A673 (cell line): ENCODE measurements at regions not wholly inside any gene's neighbourhood (a gene's known extent, or its start where the extent isn't known, plus 50 kb on each side); places are given as distances from the start of the nearest gene placed in this dataset.

ENCODE experiments used
- BruUV-seq: library from RNA; stranded (reverse); fragments of 400-500 nt; replicated peaks from 2 replicates; lab custom pipeline; 2021; lab: Mats Ljungman, UMichigan
- CTCF ChIA-PET: fragments of 300-600 bp; sonication (Branson Sonifier 250); formaldehyde crosslinking; loops from one replicate; lab custom pipeline; 2022; ENCODE audit warnings: antibody characterized with exemption; lab: Charles Lee
- POLR2A ChIA-PET: fragments of 300-600 bp; sonication (Branson Sonifier 250); formaldehyde crosslinking; loops from one replicate; lab custom pipeline; 2022; ENCODE audit warnings: antibody characterized with exemption; ENCODE audit not compliant: low non-redundant PET; lab: Charles Lee
- DNase-seq: peaks from one replicate; pipeline ENCODE4 v3.0.0-alpha.2; 2015; ENCODE audit warnings: low spot score
- H3K27ac ChIP-seq: fragments of 200-600 bp; sonication (generic); 2 replicates; pipeline ENCODE4 v1.5.1; 2016; ENCODE audit warnings: mixed run types, low read depth, mild to moderate bottlenecking, mixed read lengths, antibody characterized with exemption, low read length; ENCODE audit not compliant: poor library complexity, severe bottlenecking
- H3K27me3 ChIP-seq: fragments of 200-600 bp; sonication (generic); replicated peaks from 2 replicates; pipeline ENCODE4 v1.6.1; 2017; ENCODE audit warnings: mixed run types, low read depth, mild to moderate bottlenecking, mixed read lengths, antibody characterized with exemption, low read length; ENCODE audit not compliant: insufficient read depth, poor library complexity
- H3K36me3 ChIP-seq: fragments of 200-600 bp; sonication (generic); 2 replicates; pipeline ENCODE4 v1.6.1; 2016; ENCODE audit warnings: mixed run types, mild to moderate bottlenecking, mixed read lengths, antibody characterized with exemption, low read length; ENCODE audit not compliant: insufficient read depth, poor library complexity, severe bottlenecking
- H3K4me1 ChIP-seq: fragments of 200-600 bp; sonication (generic); 2 replicates; pipeline ENCODE4 v1.6.1; 2017; ENCODE audit warnings: mixed run types, mild to moderate bottlenecking, mixed read lengths, antibody characterized with exemption, low read length; ENCODE audit not compliant: insufficient read depth, poor library complexity, severe bottlenecking
- H3K4me3 ChIP-seq: fragments of 200-600 bp; sonication (generic); 2 replicates; pipeline ENCODE4 v1.5.1; 2016; ENCODE audit warnings: low read depth, mixed run types, mild to moderate bottlenecking, mixed read lengths, low read length; ENCODE audit not compliant: poor library complexity, severe bottlenecking
- H3K9me3 ChIP-seq: fragments of 200-600 bp; sonication (generic); 2 replicates; pipeline ENCODE4 v1.6.1; 2016; ENCODE audit warnings: mixed run types, low read depth, mild to moderate bottlenecking, mixed read lengths, antibody characterized with exemption, low read length; ENCODE audit not compliant: poor library complexity, severe bottlenecking
- CTCF ChIP-seq: fragments of 300-800, 200-600 bp; sonication (generic); conservative IDR thresholded peaks from 2 replicates; pipeline ENCODE4 v1.5.1; 2017; ENCODE audit warnings: low read depth, mild to moderate bottlenecking, antibody characterized with exemption, low read length, moderate library complexity, mixed read lengths
- EZH2 ChIP-seq: fragments of 200-600 bp; sonication (generic); IDR thresholded peaks from 2 replicates; pipeline ENCODE4 v1.6.1; 2017; ENCODE audit warnings: borderline replicate concordance, low read depth, mild to moderate bottlenecking, mixed read lengths, antibody characterized with exemption, low read length; ENCODE audit not compliant: poor library complexity, severe bottlenecking
- intact Hi-C: fragments of 100-400 bp; cut with micrococcal nuclease; formaldehyde crosslinking; loops from one replicate; pipeline ENCODE4 v1.10.0; 2022; ENCODE audit not compliant: unreplicated experiment

- no peak overlapping the region for H3K4me3 ChIP-seq
- BruUV-seq = no TSS peak
- TF ChIP-seq EZH2 (no peak), CTCF (no peak)
- DNase-seq = no peak
- no peaks in the 10 kb centered on the region for H3K36me3 ChIP-seq
- CTCF ChIA-PET = no interaction called here
- POLR2A ChIA-PET = no interaction called here
- H3K27me3 ChIP-seq = peaks cover 46% of the 10 kb centered on the region
- H3K9me3 ChIP-seq = no peaks in the 10 kb centered on the region
- no peaks in the 10 kb centered on the region for H3K4me1 ChIP-seq
- no peak overlapping the region for H3K27ac ChIP-seq
- intact Hi-C loops = no loop called here
Measured at GRCh38 chr3:65285956-65286355, 598.2 kb upstream of the ADAMTS9 start.

- Histone ChIP-seq H3K27me3 (peaks cover 56% of the 10 kb centered on the region), H3K36me3 (no peaks in the 10 kb centered on the region), H3K9me3 (no peaks in the 10 kb centered on the region), H3K27ac (no peak overlapping the region), H3K4me3 (no peak overlapping the region), H3K4me1 (no peaks in the 10 kb centered on the region)
- no TSS peak for BruUV-seq
- CTCF ChIA-PET = no interaction called here
- intact Hi-C loops = no loop called here
- TF ChIP-seq EZH2 (no peak), CTCF (no peak)
- POLR2A ChIA-PET = no interaction called here
- no peak for DNase-seq
Measured at GRCh38 chr3:65284961-65285360, 597.2 kb upstream of the ADAMTS9 start.

- BruUV-seq = no TSS peak
- H3K4me1 ChIP-seq = no peaks in the 10 kb centered on the region
- no peaks in the 10 kb centered on the region for H3K36me3 ChIP-seq
- intact Hi-C loops = no loop called here
- TF ChIP-seq CTCF = no peak
- TF ChIP-seq EZH2 = no peak
- ChIA-PET POLR2A (no interaction called here), CTCF (no interaction called here)
- H3K4me3 ChIP-seq = no peak overlapping the region
- H3K9me3 ChIP-seq = no peaks in the 10 kb centered on the region
- H3K27ac ChIP-seq = no peak overlapping the region
- H3K27me3 ChIP-seq = peaks cover 60% of the 10 kb centered on the region
- no peak for DNase-seq
Measured at GRCh38 chr3:65284546-65284945, 596.7 kb upstream of the ADAMTS9 start.
